GM23248 (cell line): ENCODE measurements at regions not wholly inside any gene's neighbourhood (a gene's known extent, or its start where the extent isn't known, plus 50 kb on each side); places are given as distances from the start of the nearest gene placed in this dataset.

Experiments used
- DNase-seq: peaks from one replicate; pipeline ENCODE4 v3.0.0-alpha.2; 2015
- H2AFZ ChIP-seq: fragments of 200-600 bp; sonication (generic); 2 replicates; pipeline ENCODE4 v1.6.1; 2016; ENCODE audit warnings: antibody characterized with exemption
- H3F3A ChIP-seq: fragments of 200-600 bp; sonication (generic); 2 replicates; pipeline ENCODE4 v1.6.1; 2016; ENCODE audit warnings: mild to moderate bottlenecking, antibody characterized with exemption, mixed run types; ENCODE audit not compliant: insufficient read depth
- H3K27ac ChIP-seq: fragments of 200-600 bp; sonication (generic); 2 replicates; pipeline ENCODE4 v1.5.1; 2016; ENCODE audit warnings: mild to moderate bottlenecking
- H3K27me3 ChIP-seq: fragments of 200-600 bp; sonication (generic); replicated peaks from 2 replicates; pipeline ENCODE4 v1.6.1; 2016; ENCODE audit warnings: mild to moderate bottlenecking; ENCODE audit not compliant: insufficient read depth
- H3K36me3 ChIP-seq: fragments of 200-600 bp; sonication (generic); 2 replicates; pipeline ENCODE4 v1.6.1; 2016; ENCODE audit warnings: low read depth, mild to moderate bottlenecking
- H3K4me1 ChIP-seq: fragments of 200-600 bp; sonication (generic); 2 replicates; pipeline ENCODE4 v1.6.1; 2016; ENCODE audit warnings: mild to moderate bottlenecking; ENCODE audit not compliant: insufficient read depth
- H3K4me2 ChIP-seq: fragments of 200-600 bp; sonication (generic); one replicate; pipeline ENCODE4 v1.6.1; 2016; ENCODE audit warnings: mild to moderate bottlenecking; ENCODE audit not compliant: unreplicated experiment
- H3K4me3 ChIP-seq: fragments of 200-600 bp; sonication (generic); 2 replicates; pipeline ENCODE4 v1.5.1; 2016; ENCODE audit warnings: mild to moderate bottlenecking
- H3K79me2 ChIP-seq: fragments of 200-600 bp; sonication (generic); 2 replicates; pipeline ENCODE4 v1.6.1; 2016; ENCODE audit warnings: mild to moderate bottlenecking; ENCODE audit not compliant: insufficient read depth
- H3K9ac ChIP-seq: fragments of 200-600 bp; sonication (generic); 2 replicates; pipeline ENCODE4 v1.6.1; 2016; ENCODE audit warnings: mild to moderate bottlenecking
- H3K9me2 ChIP-seq: fragments of 200-600 bp; sonication (generic); 2 replicates; pipeline ENCODE4 v1.6.1; 2016; ENCODE audit warnings: mixed run types, mild to moderate bottlenecking, moderate library complexity; ENCODE audit not compliant: insufficient read depth
- H3K9me3 ChIP-seq: fragments of 200-600 bp; sonication (generic); one replicate; pipeline ENCODE4 v1.6.1; 2017; ENCODE audit warnings: low read depth
- H4K20me1 ChIP-seq: fragments of 200-600 bp; sonication (generic); 2 replicates; pipeline ENCODE4 v1.6.0; 2016; ENCODE audit not compliant: insufficient read depth
- EZH2 ChIP-seq: fragments of 200-600 bp; sonication (generic); IDR thresholded peaks from 2 replicates; pipeline ENCODE4 v1.6.1; 2018; ENCODE audit warnings: antibody characterized with exemption, mild to moderate bottlenecking; ENCODE audit not compliant: insufficient read depth, poor library complexity, severe bottlenecking
- EZH2phosphoT487 ChIP-seq: fragments of 200-600 bp; sonication (generic); IDR thresholded peaks from 2 replicates; pipeline ENCODE4 v1.6.1; 2018; ENCODE audit warnings: antibody characterized with exemption, moderate library complexity, mild to moderate bottlenecking, low read depth; ENCODE audit not compliant: insufficient read depth
- WGBS, 2 experiments: methylation state at CpG; one replicate each; pipeline ENCODE4 v1.1.6; 2015 to 2017; ENCODE audit warnings: low lambda C conversion rate in 2 of 2, low coverage in 1 of 2; ENCODE audit errors: missing lambda C conversion rate in 2 of 2; 5-methylcytosine and 5-hydroxymethylcytosine counted together
- in situ Hi-C: fragments of 300-500 bp; cut with MboI; formaldehyde crosslinking; loops from 2 replicates; pipeline ENCODE4 v1.15.0; 2020

DNA sequence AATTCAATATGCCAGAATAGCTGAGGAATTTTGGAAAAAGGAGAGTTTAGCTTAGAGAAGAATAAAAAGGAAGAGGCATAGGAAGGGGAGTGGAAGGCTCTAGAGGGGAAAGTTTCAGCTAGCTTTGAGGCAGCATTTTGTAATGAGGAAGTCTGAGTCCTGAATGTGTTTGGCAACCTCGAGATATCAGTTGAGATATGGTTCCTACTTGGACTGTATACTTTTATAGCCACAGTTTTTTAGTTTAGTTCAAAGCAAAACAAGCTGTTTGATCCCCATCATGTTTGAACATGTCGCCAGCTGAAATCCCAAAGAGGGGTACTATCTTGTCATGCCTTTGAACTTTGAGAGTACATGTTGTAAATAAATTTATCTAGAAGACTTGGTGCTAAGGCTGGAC is 559.0 kb upstream of the FTMT start:
- H4K20me1 ChIP-seq, result no peaks in the 10 kb centered on the region
- no peak overlapping the region for H3K9ac ChIP-seq
- H2AFZ ChIP-seq, result no peak overlapping the region
- H3K27me3 ChIP-seq, result no peaks in the 10 kb centered on the region
- no peaks in the 10 kb centered on the region for H3K79me2 ChIP-seq
- H3K4me1 ChIP-seq, result no peaks in the 10 kb centered on the region
- H3K36me3 ChIP-seq, result no peaks in the 10 kb centered on the region
- TF ChIP-seq EZH2 (no peak), EZH2phosphoT487 (no peak)
- WGBS, 2 experiments, result 52 to 68% methylated on average over 2 of the region's 2 CpGs
- no peaks in the 10 kb centered on the region for H3F3A ChIP-seq
- H3K27ac ChIP-seq, result no peak overlapping the region
- in situ Hi-C loops, result no loop called here
- H3K4me3 ChIP-seq, result no peak overlapping the region
- no peak overlapping the region for H3K4me2 ChIP-seq
- no peaks in the 10 kb centered on the region for H3K9me3 ChIP-seq
- DNase-seq, result no peak
- no peaks in the 10 kb centered on the region for H3K9me2 ChIP-seq

DNA sequence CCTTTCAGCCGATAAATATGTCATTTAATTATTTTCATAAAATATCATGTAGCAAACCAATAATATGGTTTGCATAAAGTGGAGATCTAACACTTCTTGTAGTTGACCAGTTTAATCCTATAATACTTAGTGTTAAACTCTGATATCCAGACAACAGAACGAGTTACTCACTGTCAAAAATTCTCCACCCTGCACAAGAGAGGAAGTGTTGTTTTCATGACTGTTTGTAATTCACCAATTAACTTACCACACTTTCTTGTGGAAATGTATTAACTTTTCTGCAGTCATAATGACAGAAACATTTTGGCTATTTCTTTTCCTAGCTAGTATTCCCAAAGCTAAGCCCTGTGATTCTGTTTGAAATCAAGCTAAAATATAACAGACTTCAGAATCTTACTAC is 555.3 kb upstream of the FTMT start:
- Histone ChIP-seq H3K4me1 (no peaks in the 10 kb centered on the region), H3K9ac (no peak overlapping the region), H3K9me3 (no peaks in the 10 kb centered on the region), H3K79me2 (no peaks in the 10 kb centered on the region), H3K36me3 (no peaks in the 10 kb centered on the region), H3K9me2 (no peaks in the 10 kb centered on the region), H4K20me1 (no peaks in the 10 kb centered on the region), H3F3A (no peaks in the 10 kb centered on the region), H3K27me3 (no peaks in the 10 kb centered on the region), H3K4me2 (no peak overlapping the region), H3K27ac (no peak overlapping the region), H2AFZ (no peak overlapping the region), H3K4me3 (no peak overlapping the region)
- WGBS, 2 experiments, result 50 to 54% methylated on average over 2 of the region's 2 CpGs
- no peak for DNase-seq
- in situ Hi-C loops, result no loop called here
- TF ChIP-seq EZH2 (no peak), EZH2phosphoT487 (no peak)

DNA sequence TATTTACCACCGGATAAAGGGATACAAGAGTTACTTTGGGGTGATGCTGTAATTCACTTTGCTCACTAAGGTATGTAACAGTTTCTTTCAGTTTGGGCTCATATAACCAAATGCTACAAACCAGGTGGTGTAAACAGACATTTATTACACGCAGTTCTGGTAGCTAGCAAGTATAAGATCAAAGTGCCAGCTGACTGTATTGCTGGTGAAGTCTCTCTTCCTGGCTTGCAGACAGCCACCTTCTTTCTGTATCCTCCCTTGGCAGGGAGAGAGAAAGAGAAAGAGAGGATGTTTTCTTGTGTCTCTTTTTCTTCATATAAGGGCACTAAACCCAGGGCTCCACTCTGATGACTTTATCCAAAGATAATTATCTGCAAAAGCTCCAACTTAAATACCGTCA is 552.5 kb upstream of the FTMT start:
- Histone ChIP-seq H3K9ac (no peak overlapping the region), H3K4me2 (no peak overlapping the region), H4K20me1 (no peaks in the 10 kb centered on the region), H3K79me2 (no peaks in the 10 kb centered on the region), H3K9me3 (no peaks in the 10 kb centered on the region), H3K4me1 (no peaks in the 10 kb centered on the region), H3K27me3 (no peaks in the 10 kb centered on the region), H3K4me3 (no peak overlapping the region), H3K36me3 (no peaks in the 10 kb centered on the region), H2AFZ (no peak overlapping the region), H3F3A (no peaks in the 10 kb centered on the region), H3K9me2 (no peaks in the 10 kb centered on the region), H3K27ac (no peak overlapping the region)
- DNase-seq, result no peak
- in situ Hi-C loops, result no loop called here
- 85 to 86% methylated on average over 3 of the region's 3 CpGs for WGBS, 2 experiments
- no peak for TF ChIP-seq EZH2phosphoT487
- no peak for TF ChIP-seq EZH2

DNA sequence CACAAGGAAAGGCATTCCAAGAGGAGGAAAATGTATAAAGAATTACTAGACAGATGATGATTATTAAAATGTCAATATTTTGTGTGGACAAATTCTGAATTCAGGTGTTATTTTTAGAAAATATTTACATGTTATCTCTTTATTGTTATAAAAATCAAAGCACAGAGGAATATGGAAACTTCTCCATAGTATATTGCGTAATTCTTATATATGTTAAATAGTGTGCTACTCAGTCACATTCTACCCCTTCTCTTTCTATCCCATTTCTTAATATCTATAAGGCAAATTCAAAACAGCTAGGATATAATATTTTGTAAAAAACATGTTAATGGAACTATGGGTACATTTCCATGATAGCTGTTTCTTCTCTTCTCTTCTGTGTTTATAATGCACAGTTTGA is 546.8 kb upstream of the FTMT start:
- TF ChIP-seq EZH2 (no peak), EZH2phosphoT487 (no peak)
- in situ Hi-C loops, result no loop called here
- H3K4me2 ChIP-seq, result no peak overlapping the region
- no peak overlapping the region for H3K27ac ChIP-seq
- no peak overlapping the region for H2AFZ ChIP-seq
- no peak overlapping the region for H3K4me3 ChIP-seq
- no peaks in the 10 kb centered on the region for H3K79me2 ChIP-seq
- H3K9ac ChIP-seq, result no peak overlapping the region
- 79 to 89% methylated on average over 1 of the region's 1 CpG for WGBS, 2 experiments
- H4K20me1 ChIP-seq, result no peaks in the 10 kb centered on the region
- H3F3A ChIP-seq, result no peaks in the 10 kb centered on the region
- H3K9me2 ChIP-seq, result no peaks in the 10 kb centered on the region
- no peak for DNase-seq
- H3K27me3 ChIP-seq, result no peaks in the 10 kb centered on the region
- no peaks in the 10 kb centered on the region for H3K9me3 ChIP-seq
- no peaks in the 10 kb centered on the region for H3K36me3 ChIP-seq
- no peaks in the 10 kb centered on the region for H3K4me1 ChIP-seq

DNA sequence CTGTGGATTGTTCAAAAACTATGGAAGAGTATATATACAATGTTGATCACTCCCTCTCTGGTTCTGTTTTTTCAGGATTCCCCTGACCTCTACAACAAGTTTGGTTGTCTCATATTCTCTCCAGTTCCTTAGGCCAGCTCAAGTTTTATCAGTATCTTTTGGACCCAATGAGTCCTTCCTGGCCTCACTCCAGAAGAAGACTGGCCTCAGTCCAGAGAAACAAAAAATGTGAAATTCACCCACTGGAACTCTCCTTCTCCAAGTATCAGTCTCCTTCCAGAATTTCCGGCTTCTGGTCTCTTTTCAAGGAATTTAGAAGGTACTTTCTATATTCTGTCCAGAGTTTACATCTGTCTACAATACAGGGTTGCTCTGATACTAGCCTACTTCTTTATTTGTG is 537.8 kb upstream of the FTMT start:
- TF ChIP-seq EZH2 (no peak), EZH2phosphoT487 (no peak)
- Histone ChIP-seq H4K20me1 (no peaks in the 10 kb centered on the region), H3K79me2 (no peaks in the 10 kb centered on the region), H3F3A (no peaks in the 10 kb centered on the region), H3K9me3 (no peaks in the 10 kb centered on the region), H3K27ac (no peak overlapping the region), H3K4me3 (no peak overlapping the region), H2AFZ (no peak overlapping the region), H3K9ac (no peak overlapping the region), H3K4me1 (no peaks in the 10 kb centered on the region), H3K9me2 (no peaks in the 10 kb centered on the region), H3K36me3 (no peaks in the 10 kb centered on the region), H3K4me2 (no peak overlapping the region), H3K27me3 (no peaks in the 10 kb centered on the region)
- in situ Hi-C loops, result no loop called here
- WGBS, 2 experiments, result 74 to 85% methylated on average over 1 of the region's 1 CpG
- no peak for DNase-seq
